Cardiac muscle cell (in vitro differentiated cells and primary cell): ENCODE measurements at regions not wholly inside any gene's neighbourhood (a gene's known extent, or its start where the extent isn't known, plus 50 kb on each side); places are given as distances from the start of the nearest gene placed in this dataset.

Experiments used
- DNase-seq, 2 donors: peaks; one replicate each; pipeline versions ENCODE4 v3.0.0 to v3.0.0-alpha.2; 2010 to 2017; ENCODE audit warnings: low read depth in 1 of 2, low spot score in 1 of 2
- H3K27ac ChIP-seq: fragments of 200-600 bp; sonication (generic); 2 replicates; pipeline ENCODE4 v1.5.1; 2016
- H3K27me3 ChIP-seq: fragments of 200-600 bp; sonication (generic); 2 replicates; pipeline ENCODE4 v1.6.0; 2016; ENCODE audit warnings: control low read depth
- H3K36me3 ChIP-seq: fragments of 200-600 bp; sonication (generic); 2 replicates; pipeline ENCODE4 v1.5.1; 2016; ENCODE audit warnings: control low read depth
- H3K4me1 ChIP-seq: fragments of 200-600 bp; sonication (generic); 2 replicates; pipeline ENCODE4 v1.8.1; 2017; ENCODE audit warnings: low read depth, mild to moderate bottlenecking, mixed run types
- H3K4me3 ChIP-seq: fragments of 200-600 bp; sonication (generic); 2 replicates; pipeline ENCODE4 v1.5.1; 2016; ENCODE audit warnings: mild to moderate bottlenecking
- H3K9me3 ChIP-seq: fragments of 200-600 bp; sonication (generic); 2 replicates; pipeline ENCODE4 v1.5.1; 2017; ENCODE audit warnings: low read depth, mild to moderate bottlenecking, control low read depth
- TF ChIP-seq, protein P1 (sequence below): IDR thresholded peaks from 2 replicates; pipeline ENCODE4 v1.5.1; 2012; ENCODE audit warnings: low read depth, mild to moderate bottlenecking, low read length

- DNase-seq = no peak
- H3K36me3 ChIP-seq = no peaks in the 10 kb centered on the region
- H3K4me3 ChIP-seq = no peak overlapping the region
- no peak overlapping the region for H3K27ac ChIP-seq
- no peaks in the 10 kb centered on the region for H3K4me1 ChIP-seq
- H3K27me3 ChIP-seq = peaks cover 10% of the 10 kb centered on the region
- H3K9me3 ChIP-seq = no peaks in the 10 kb centered on the region
- TF ChIP-seq, protein P1, sequence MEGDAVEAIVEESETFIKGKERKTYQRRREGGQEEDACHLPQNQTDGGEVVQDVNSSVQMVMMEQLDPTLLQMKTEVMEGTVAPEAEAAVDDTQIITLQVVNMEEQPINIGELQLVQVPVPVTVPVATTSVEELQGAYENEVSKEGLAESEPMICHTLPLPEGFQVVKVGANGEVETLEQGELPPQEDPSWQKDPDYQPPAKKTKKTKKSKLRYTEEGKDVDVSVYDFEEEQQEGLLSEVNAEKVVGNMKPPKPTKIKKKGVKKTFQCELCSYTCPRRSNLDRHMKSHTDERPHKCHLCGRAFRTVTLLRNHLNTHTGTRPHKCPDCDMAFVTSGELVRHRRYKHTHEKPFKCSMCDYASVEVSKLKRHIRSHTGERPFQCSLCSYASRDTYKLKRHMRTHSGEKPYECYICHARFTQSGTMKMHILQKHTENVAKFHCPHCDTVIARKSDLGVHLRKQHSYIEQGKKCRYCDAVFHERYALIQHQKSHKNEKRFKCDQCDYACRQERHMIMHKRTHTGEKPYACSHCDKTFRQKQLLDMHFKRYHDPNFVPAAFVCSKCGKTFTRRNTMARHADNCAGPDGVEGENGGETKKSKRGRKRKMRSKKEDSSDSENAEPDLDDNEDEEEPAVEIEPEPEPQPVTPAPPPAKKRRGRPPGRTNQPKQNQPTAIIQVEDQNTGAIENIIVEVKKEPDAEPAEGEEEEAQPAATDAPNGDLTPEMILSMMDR = no peak
These were observed 164.8 kb upstream of the ZC3H12A start for GRCh38 chr1:37309574-37309973.

DNA sequence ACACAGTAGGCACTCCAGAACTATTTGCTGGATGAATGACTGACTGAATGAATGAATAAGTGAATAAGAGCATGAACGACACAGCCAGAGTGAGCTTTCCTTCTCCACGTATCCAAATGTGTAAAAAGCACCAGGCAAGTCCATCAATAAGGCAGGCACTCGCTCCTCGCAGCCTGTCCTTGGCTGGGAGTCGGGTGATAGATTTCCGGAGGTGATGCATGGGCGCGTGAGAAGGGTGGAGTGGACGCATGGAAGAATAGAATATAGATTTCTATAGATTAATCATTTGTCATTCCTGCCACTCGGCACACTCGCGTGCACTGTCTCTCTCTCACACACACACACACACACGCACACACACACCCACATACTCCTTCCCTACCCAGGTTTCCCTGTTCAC is 164.3 kb upstream of the ZC3H12A start:
- no peak overlapping the region for H3K4me3 ChIP-seq
- no peaks in the 10 kb centered on the region for H3K36me3 ChIP-seq
- H3K9me3 ChIP-seq = no peaks in the 10 kb centered on the region
- no peak for DNase-seq
- H3K27me3 ChIP-seq = peaks cover 10% of the 10 kb centered on the region
- H3K4me1 ChIP-seq = no peaks in the 10 kb centered on the region
- no peak overlapping the region for H3K27ac ChIP-seq
- TF ChIP-seq, protein P1 = no peak

DNA sequence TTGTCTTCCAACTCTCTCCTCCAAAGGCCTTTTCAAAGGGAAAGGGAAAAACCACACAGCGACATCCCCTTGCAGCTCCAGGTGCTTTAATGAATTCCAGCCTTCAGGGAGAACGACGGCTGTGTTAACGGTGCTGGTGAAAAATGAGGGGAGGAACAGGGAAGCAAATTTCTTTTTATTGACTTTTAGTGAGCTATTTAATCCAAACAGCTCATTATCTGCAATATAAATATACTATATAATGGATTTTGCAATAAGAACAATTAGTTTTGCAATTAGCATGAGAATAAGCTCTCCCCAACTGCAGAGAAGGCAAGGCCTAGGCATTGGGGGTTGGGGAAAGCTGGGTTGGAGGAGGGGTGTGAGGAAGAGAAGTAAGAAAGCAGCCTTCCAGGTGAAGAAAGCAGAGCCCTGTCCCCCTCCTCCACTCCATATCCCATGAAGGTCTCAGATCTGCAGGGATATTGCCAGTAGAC is 159.0 kb upstream of the ZC3H12A start:
- Histone ChIP-seq H3K9me3 (no peaks in the 10 kb centered on the region), H3K27ac (no peak overlapping the region), H3K27me3 (peaks cover 12% of the 10 kb centered on the region), H3K36me3 (no peaks in the 10 kb centered on the region), H3K4me1 (no peaks in the 10 kb centered on the region), H3K4me3 (no peak overlapping the region)
- TF ChIP-seq, protein P1 = no peak
- no peak for DNase-seq

DNA sequence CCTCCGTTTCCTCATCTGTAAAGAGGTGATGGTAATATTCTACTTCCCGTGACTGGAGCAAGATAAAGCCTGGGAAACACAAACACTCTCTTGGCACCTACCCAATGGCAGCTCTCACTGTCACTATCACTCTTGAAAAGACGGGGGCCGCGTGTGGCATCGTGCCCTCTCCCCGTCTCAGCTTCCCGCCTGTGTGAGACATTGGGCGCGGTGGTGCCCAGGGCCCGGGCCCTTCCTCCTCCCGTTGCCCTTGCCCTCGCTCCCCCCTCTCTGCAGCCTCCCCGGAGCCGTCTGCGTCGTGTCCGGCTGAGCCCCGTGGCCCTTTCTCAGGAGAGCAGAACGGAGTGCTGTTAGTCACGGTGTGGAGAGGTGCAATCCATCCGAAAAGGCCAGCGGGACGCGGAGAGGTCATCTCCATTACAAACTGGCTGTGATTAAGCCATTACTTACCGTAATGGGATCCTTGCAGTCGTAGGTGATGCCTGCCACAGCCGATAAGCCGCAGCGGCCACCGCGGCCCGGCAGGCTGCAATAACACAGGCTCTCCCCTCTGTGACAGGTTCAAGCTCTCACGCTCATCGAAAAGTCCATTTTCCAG is 156.4 kb upstream of the ZC3H12A start:
- H3K4me3 ChIP-seq = no peak overlapping the region
- peaks cover 12% of the 10 kb centered on the region for H3K27me3 ChIP-seq
- no peak for DNase-seq
- no peak overlapping the region for H3K27ac ChIP-seq
- TF ChIP-seq, protein P1 = no peak
- H3K36me3 ChIP-seq = no peaks in the 10 kb centered on the region
- no peaks in the 10 kb centered on the region for H3K4me1 ChIP-seq
- no peaks in the 10 kb centered on the region for H3K9me3 ChIP-seq

GRCh38 chr1:37318490-37318889 is 155.9 kb upstream of the ZC3H12A start:
- TF ChIP-seq, protein P1 = no peak
- DNase-seq = no peak
- no peaks in the 10 kb centered on the region for H3K4me1 ChIP-seq
- H3K9me3 ChIP-seq = no peaks in the 10 kb centered on the region
- H3K27me3 ChIP-seq = peaks cover 8% of the 10 kb centered on the region
- H3K27ac ChIP-seq = no peak overlapping the region
- no peak overlapping the region for H3K4me3 ChIP-seq
- no peaks in the 10 kb centered on the region for H3K36me3 ChIP-seq
